Activated CD4-positive, alpha-beta T cell treated with anti-CD3 and anti-CD28 coated beads for 36 hours (primary cell): ENCODE measurements at regions not wholly inside any gene's neighbourhood (a gene's known extent, or its start where the extent isn't known, plus 50 kb on each side); places are given as distances from the start of the nearest gene placed in this dataset.

Source experiments
- ATAC-seq: fragments of 200-7000 bp; cut with Tn5 transposase; one replicate; pipeline ENCODE4 v1.10.0; 2021; ENCODE audit warnings: mild to moderate bottlenecking, moderate library complexity
- CTCF ChIA-PET: fragments of 350-600 bp; sonication (Branson Sonifier 250); formaldehyde crosslinking; loops from one replicate; lab custom pipeline; 2021; ENCODE audit warnings: antibody characterized with exemption; lab: Charles Lee
- POLR2A ChIA-PET: fragments of 350-600 bp; sonication (Branson Sonifier 250); formaldehyde crosslinking; loops from one replicate; lab custom pipeline; 2021; ENCODE audit warnings: antibody characterized with exemption, inconsistent platforms; lab: Charles Lee
- DNase-seq: peaks from one replicate; pipeline ENCODE4 v3.0.0-alpha.2; 2020
- H3K27ac Mint-ChIP-seq: one replicate; pipeline ENCODE4 v1.8.0; 2021; ENCODE audit warnings: mixed read lengths
- H3K27me3 Mint-ChIP-seq: one replicate; pipeline ENCODE4 v1.8.0; 2021; ENCODE audit warnings: mixed read lengths
- H3K36me3 Mint-ChIP-seq: one replicate; pipeline ENCODE4 v1.8.0; 2021; ENCODE audit warnings: low read depth, mixed read lengths
- H3K4me1 Mint-ChIP-seq: one replicate; pipeline ENCODE4 v1.8.0; 2021; ENCODE audit warnings: mixed read lengths
- H3K4me3 Mint-ChIP-seq: one replicate; pipeline ENCODE4 v1.8.0; 2021; ENCODE audit warnings: mild to moderate bottlenecking, moderate library complexity, mixed read lengths
- H3K9me3 Mint-ChIP-seq: one replicate; pipeline ENCODE4 v1.8.0; 2021; ENCODE audit warnings: low read depth, mixed read lengths
- intact Hi-C, 2 experiments: fragments of 100-400 bp; cut with DNase I in 1 of 2; cut with micrococcal nuclease in 1 of 2; formaldehyde crosslinking; loops; one replicate each; pipeline versions ENCODE4 v1.14.2 to v1.15.1; 2022 to 2024; cut with DNase I, micrococcal nuclease

DNA sequence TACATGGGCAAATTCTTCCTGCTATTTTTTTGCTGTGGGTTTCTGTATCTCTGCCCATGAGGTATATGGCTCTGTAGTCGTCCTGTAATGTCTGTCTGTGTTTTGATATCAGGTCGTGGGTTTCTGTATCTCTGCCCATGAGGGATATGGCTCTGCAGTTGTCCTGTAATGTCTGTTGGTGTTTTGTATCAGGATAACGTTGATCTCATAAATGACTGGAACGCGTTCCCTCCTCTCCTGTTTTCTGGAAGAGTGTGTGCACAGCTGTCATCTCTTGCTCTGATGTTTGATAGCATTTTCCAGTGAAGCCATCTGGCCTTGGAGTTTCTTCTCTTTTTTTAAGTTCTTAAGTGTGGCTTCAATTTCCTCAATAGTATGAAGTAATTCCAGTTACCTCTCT lies 57.2 kb downstream of the SOX1 start:
- intact Hi-C loops, result no loop called here
- H3K4me3 Mint-ChIP-seq, result no peak overlapping the region
- H3K9me3 Mint-ChIP-seq, result no peaks in the 10 kb centered on the region
- ATAC-seq, result no peak
- no peak overlapping the region for H3K27ac Mint-ChIP-seq
- H3K4me1 Mint-ChIP-seq, result no peaks in the 10 kb centered on the region
- CTCF ChIA-PET, result no interaction called here
- DNase-seq, result no peak
- POLR2A ChIA-PET, result no interaction called here
- H3K27me3 Mint-ChIP-seq, result peaks cover 17% of the 10 kb centered on the region
- H3K36me3 Mint-ChIP-seq, result no peaks in the 10 kb centered on the region

GRCh38 chr13:112127564-112128330 lies 60.8 kb downstream of the SOX1 start:
- CTCF ChIA-PET, result no interaction called here
- H3K27me3 Mint-ChIP-seq, result peaks cover 14% of the 10 kb centered on the region
- no peak overlapping the region for H3K4me3 Mint-ChIP-seq
- H3K9me3 Mint-ChIP-seq, result no peaks in the 10 kb centered on the region
- no peaks in the 10 kb centered on the region for H3K4me1 Mint-ChIP-seq
- ATAC-seq (no peak), DNase-seq (no peak)
- H3K27ac Mint-ChIP-seq, result no peak overlapping the region
- intact Hi-C loops, result no loop called here
- no peaks in the 10 kb centered on the region for H3K36me3 Mint-ChIP-seq
- POLR2A ChIA-PET, result no interaction called here

DNA sequence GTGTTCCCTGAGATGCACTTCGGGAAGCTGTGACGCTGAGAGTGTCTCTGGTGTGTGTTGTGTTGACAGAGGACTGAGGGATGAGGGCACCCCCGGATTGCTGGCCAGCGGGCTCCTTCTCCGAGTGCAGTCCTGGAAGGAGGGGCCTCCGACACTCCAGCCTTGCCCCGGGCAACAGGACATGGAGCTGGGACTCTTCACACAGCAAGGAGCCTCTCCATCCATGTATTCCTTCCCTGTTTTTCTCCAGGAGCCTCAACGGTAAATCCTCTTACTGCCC lies 61.3 kb downstream of the SOX1 start:
- H3K4me3 Mint-ChIP-seq, result no peak overlapping the region
- H3K36me3 Mint-ChIP-seq, result no peaks in the 10 kb centered on the region
- DNase-seq, result no peak
- intact Hi-C loops, result no loop called here
- H3K4me1 Mint-ChIP-seq, result no peaks in the 10 kb centered on the region
- H3K27ac Mint-ChIP-seq, result no peak overlapping the region
- no peaks in the 10 kb centered on the region for H3K9me3 Mint-ChIP-seq
- ATAC-seq, result no peak
- ChIA-PET POLR2A (no interaction called here), CTCF (no interaction called here)
- H3K27me3 Mint-ChIP-seq, result peaks cover 14% of the 10 kb centered on the region

DNA sequence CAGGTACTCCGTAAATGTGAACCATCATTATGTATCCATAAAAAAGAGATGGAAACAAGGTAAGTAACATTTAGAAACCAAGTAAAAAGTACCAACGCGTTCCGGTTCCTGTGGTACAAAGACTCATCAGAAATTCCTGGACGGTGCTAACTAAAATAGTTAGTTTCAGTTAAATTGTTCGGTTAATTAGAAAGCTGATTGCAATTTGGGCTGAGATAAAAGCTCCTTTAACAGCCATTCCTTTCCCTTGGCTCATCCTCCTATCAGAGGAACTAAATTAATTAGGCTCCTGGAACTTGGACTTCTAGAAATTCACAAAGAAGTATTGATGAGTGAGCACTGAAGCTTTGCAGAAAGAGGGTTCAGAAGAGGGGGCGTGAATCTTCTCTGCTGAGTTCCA lies 63.5 kb downstream of the SOX1 start:
- no peaks in the 10 kb centered on the region for H3K4me1 Mint-ChIP-seq
- ChIA-PET POLR2A (no interaction called here), CTCF (no interaction called here)
- H3K27me3 Mint-ChIP-seq, result peaks cover 12% of the 10 kb centered on the region
- H3K4me3 Mint-ChIP-seq, result no peak overlapping the region
- H3K27ac Mint-ChIP-seq, result no peak overlapping the region
- no peaks in the 10 kb centered on the region for H3K9me3 Mint-ChIP-seq
- ATAC-seq (no peak), DNase-seq (no peak)
- no peaks in the 10 kb centered on the region for H3K36me3 Mint-ChIP-seq
- intact Hi-C loops, result no loop called here

- DNase-seq (no peak), ATAC-seq (no peak)
- intact Hi-C loops, result no loop called here
- Mint-ChIP-seq H3K4me1 (no peaks in the 10 kb centered on the region), H3K27ac (no peak overlapping the region), H3K36me3 (no peaks in the 10 kb centered on the region), H3K4me3 (no peak overlapping the region), H3K27me3 (peaks cover 12% of the 10 kb centered on the region), H3K9me3 (no peaks in the 10 kb centered on the region)
- POLR2A ChIA-PET, result no interaction called here
- CTCF ChIA-PET, result no interaction called here
Measured at GRCh38 chr13:112131081-112131712, 64.2 kb downstream of the SOX1 start.

- CTCF ChIA-PET, result interaction anchor here (0.5 kb wide), 1 partner anchor 1648 kb away, joined by 3 read pairs; no protein-coding TSS in a partner anchor
- POLR2A ChIA-PET, result no interaction called here
- Mint-ChIP-seq H3K4me1 (no peaks in the 10 kb centered on the region), H3K27me3 (peaks cover 11% of the 10 kb centered on the region), H3K36me3 (no peaks in the 10 kb centered on the region), H3K27ac (no peak overlapping the region), H3K4me3 (no peak overlapping the region), H3K9me3 (no peaks in the 10 kb centered on the region)
- intact Hi-C loops, result no loop called here
- ATAC-seq (no peak), DNase-seq (no peak)
Measured at GRCh38 chr13:112131713-112132113, 64.8 kb downstream of the SOX1 start.

DNA sequence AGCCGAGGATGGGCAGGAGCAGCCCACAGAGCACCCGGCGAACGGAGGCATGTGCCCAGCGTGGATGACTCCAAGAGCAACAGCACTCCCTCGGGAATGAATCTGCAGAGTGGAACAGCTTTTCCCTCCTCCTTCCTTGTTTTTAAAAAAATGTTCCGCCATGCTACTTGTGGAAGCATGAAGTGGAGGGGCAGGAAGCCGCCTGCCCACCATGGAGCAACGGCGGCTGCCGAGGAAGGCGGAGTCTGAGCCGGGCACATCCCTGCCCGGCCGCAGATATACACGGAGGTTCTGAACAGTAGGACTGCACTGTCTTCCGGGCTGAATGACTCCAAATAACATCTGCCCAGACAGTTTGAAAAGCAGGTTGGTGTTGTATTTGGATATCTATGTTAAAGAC lies 65.2 kb downstream of the SOX1 start:
- ChIA-PET POLR2A (no interaction called here), CTCF (interaction anchor here (0.5 kb wide), 1 partner anchor 1648 kb away, joined by 3 read pairs; no protein-coding TSS in a partner anchor)

DNA sequence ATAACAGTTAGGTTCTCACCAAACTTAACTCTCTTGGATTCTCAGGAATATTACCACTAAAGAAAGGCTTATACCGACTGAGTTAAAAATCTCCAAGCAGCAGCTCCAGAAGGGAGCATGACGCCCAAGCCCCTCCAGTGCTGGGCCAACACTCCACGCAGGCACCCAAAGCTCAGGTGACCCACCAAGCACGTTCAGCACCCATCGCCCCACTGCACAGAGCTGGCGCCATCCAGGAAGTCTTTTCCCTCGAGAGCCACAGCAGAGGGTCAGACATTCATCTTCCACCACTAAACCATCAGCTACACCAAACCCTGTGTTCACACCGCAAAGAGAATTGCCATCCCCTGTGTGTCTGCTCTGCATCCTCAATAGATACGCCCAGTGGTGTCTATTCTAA lies 65.7 kb downstream of the SOX1 start:
- H3K9me3 Mint-ChIP-seq, result no peaks in the 10 kb centered on the region

More for the DNA sequence above, 65.2 kb downstream of the SOX1 start:
- Mint-ChIP-seq H3K9me3 (no peaks in the 10 kb centered on the region), H3K27ac (no peak overlapping the region), H3K4me3 (no peak overlapping the region), H3K4me1 (no peaks in the 10 kb centered on the region), H3K36me3 (no peaks in the 10 kb centered on the region), H3K27me3 (peaks cover 11% of the 10 kb centered on the region)
- ATAC-seq (no peak), DNase-seq (no peak)
- intact Hi-C loops, result no loop called here

GRCh38 chr13:112133499-112134390 lies 66.8 kb downstream of the SOX1 start:
- no peaks in the 10 kb centered on the region for H3K36me3 Mint-ChIP-seq
- ChIA-PET CTCF (no interaction called here), POLR2A (no interaction called here)
- H3K27ac Mint-ChIP-seq, result no peak overlapping the region
- DNase-seq (no peak), ATAC-seq (no peak)
- H3K27me3 Mint-ChIP-seq, result peaks cover 4% of the 10 kb centered on the region
- H3K9me3 Mint-ChIP-seq, result no peaks in the 10 kb centered on the region
- intact Hi-C loops, result no loop called here
- H3K4me1 Mint-ChIP-seq, result no peaks in the 10 kb centered on the region
- H3K4me3 Mint-ChIP-seq, result no peak overlapping the region

More for the DNA sequence above, 65.7 kb downstream of the SOX1 start:
- POLR2A ChIA-PET, result no interaction called here
- CTCF ChIA-PET, result interaction anchor here (0.5 kb wide), 1 partner anchor 1649 kb away, joined by 3 read pairs; no protein-coding TSS in a partner anchor
- H3K36me3 Mint-ChIP-seq, result no peaks in the 10 kb centered on the region
- H3K27me3 Mint-ChIP-seq, result peaks cover 10% of the 10 kb centered on the region
- H3K27ac Mint-ChIP-seq, result no peak overlapping the region
- ATAC-seq, result no peak
- H3K4me1 Mint-ChIP-seq, result no peaks in the 10 kb centered on the region
- no peak for DNase-seq
- intact Hi-C loops, result no loop called here
- no peak overlapping the region for H3K4me3 Mint-ChIP-seq

GRCh38 chr13:112134391-112135075 lies 67.6 kb downstream of the SOX1 start:
- DNase-seq (no peak), ATAC-seq (no peak)
- H3K4me3 Mint-ChIP-seq, result no peak overlapping the region
- H3K27ac Mint-ChIP-seq, result no peak overlapping the region
- ChIA-PET POLR2A (no interaction called here), CTCF (no interaction called here)
- intact Hi-C loops, result no loop called here
- H3K4me1 Mint-ChIP-seq, result no peaks in the 10 kb centered on the region
- peaks cover 2% of the 10 kb centered on the region for H3K27me3 Mint-ChIP-seq
- no peaks in the 10 kb centered on the region for H3K9me3 Mint-ChIP-seq
- no peaks in the 10 kb centered on the region for H3K36me3 Mint-ChIP-seq

DNA sequence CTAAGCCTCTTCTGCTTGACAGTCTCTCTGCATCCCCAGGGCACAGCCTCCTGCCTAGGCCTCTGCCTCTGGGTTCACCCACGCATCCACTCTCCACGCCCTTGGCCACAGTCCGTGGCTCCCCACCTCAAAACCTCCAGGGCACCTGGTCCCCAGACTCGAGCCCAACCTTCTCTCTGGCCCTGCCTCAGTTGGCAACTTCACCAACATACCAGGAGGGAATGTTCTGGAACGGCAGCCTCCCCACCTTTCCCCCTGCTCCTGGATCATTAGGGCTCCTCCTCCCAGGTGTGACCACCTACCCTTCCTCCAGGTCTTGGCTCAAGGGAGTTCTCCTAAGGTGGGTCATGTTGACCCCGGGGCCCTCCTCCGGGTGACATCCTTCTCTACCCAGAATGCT lies 69.1 kb downstream of the SOX1 start:
- H3K27me3 Mint-ChIP-seq, result peaks cover 4% of the 10 kb centered on the region

More for the DNA sequence above, 69.1 kb downstream of the SOX1 start:
- ChIA-PET POLR2A (no interaction called here), CTCF (no interaction called here)
- Mint-ChIP-seq H3K4me1 (no peaks in the 10 kb centered on the region), H3K9me3 (no peaks in the 10 kb centered on the region), H3K27ac (no peak overlapping the region), H3K36me3 (no peaks in the 10 kb centered on the region), H3K4me3 (no peak overlapping the region)
- intact Hi-C loops, result no loop called here
- DNase-seq (no peak), ATAC-seq (no peak)
